ENCODE measurements at regions not wholly inside any gene's neighbourhood (a gene's known extent, or its start where the extent isn't known, plus 50 kb on each side); places are given as distances from the start of the nearest gene placed in this dataset.

DNA sequence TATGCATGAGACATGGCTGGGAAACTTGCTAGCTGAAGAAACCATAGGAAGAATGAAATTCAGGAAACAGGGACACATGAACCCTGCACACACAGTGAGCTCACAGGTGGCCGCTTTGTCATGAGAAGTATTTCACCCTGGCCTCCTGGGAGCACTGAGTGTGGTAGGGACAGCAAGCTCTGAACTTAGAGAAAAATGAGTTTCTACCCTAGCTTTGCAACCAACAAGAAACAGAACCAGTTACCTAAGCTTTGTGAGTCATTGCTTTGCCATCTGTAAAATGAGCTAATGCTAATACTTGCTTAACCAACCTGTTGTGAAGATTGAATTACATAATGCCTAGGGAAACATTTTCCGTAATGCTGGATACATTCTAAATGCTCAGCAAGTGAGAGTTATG, 206.6 kb upstream of the HS3ST1 start:
- H3K27ac ChIP-seq: no peak overlapping the region
- H3K9me3 ChIP-seq: no peaks in the 10 kb centered on the region
- DNase-seq (ENCODE audit: low spot score) (no peak), ATAC-seq (ENCODE audit: insufficient number of reproducible peaks, low FRiP score, low read depth) (no peak)
- H3K27me3 ChIP-seq (replicated peaks; ENCODE audit: insufficient read depth): no peaks in the 10 kb centered on the region
- H3K4me3 ChIP-seq: no peak overlapping the region
- H3K4me1 ChIP-seq (ENCODE audit: control insufficient read depth in 1 of 2, low read depth in 2 of 2): no peaks in the 10 kb centered on the region
- H3K36me3 ChIP-seq: no peaks in the 10 kb centered on the region
- TF ChIP-seq, protein P1, sequence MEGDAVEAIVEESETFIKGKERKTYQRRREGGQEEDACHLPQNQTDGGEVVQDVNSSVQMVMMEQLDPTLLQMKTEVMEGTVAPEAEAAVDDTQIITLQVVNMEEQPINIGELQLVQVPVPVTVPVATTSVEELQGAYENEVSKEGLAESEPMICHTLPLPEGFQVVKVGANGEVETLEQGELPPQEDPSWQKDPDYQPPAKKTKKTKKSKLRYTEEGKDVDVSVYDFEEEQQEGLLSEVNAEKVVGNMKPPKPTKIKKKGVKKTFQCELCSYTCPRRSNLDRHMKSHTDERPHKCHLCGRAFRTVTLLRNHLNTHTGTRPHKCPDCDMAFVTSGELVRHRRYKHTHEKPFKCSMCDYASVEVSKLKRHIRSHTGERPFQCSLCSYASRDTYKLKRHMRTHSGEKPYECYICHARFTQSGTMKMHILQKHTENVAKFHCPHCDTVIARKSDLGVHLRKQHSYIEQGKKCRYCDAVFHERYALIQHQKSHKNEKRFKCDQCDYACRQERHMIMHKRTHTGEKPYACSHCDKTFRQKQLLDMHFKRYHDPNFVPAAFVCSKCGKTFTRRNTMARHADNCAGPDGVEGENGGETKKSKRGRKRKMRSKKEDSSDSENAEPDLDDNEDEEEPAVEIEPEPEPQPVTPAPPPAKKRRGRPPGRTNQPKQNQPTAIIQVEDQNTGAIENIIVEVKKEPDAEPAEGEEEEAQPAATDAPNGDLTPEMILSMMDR (IDR thresholded peaks at IDR 0.05): no peak

DNA sequence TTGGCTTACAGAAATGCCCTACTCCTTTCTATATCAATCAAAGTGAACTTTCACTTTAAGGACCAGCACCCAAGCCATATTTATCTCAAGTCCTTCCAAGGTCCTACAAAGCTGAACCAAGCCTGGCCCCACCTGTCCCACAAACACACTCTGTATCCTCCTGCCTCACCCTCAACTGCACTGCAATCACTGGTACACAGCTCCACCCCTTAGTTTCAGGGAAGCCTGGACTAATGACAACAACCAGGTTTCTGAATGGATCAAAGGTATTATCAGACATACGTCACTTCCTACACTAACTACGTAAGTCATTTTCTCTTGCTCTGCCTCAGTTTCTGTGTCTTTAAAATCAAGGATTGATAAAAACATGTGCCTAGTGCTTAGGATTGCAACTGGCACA, 205.6 kb upstream of the HS3ST1 start:
- DNase-seq (ENCODE audit: low spot score) (no peak), ATAC-seq (ENCODE audit: insufficient number of reproducible peaks, low FRiP score, low read depth) (no peak)
- Histone ChIP-seq H3K4me3 (no peak overlapping the region), H3K4me1 (ENCODE audit: control insufficient read depth in 1 of 2, low read depth in 2 of 2) (no peaks in the 10 kb centered on the region), H3K27me3 (replicated peaks; ENCODE audit: insufficient read depth) (no peaks in the 10 kb centered on the region), H3K9me3 (no peaks in the 10 kb centered on the region), H3K27ac (no peak overlapping the region), H3K36me3 (no peaks in the 10 kb centered on the region)
- TF ChIP-seq, protein P1 (IDR thresholded peaks at IDR 0.05): no peak

DNA sequence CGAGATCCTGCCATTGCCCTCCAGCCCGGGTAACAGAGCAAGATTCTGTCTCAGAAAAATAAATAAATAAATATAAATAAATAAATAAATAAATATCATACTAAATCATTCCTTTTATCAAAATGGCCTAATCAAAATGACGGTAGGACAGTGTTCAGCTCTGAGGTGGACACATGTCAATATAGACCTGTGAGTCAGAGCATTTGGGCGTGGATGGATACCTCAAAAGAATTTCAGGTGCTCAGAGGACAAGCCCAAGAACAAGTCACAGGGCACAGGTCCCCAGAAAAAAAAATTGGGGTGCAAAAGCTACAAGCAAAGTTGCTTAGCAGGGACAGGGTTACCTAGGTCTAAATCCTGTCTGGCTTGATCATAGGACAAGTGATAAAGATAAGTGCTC, 204.7 kb upstream of the HS3ST1 start:
- no peaks in the 10 kb centered on the region for H3K27me3 ChIP-seq (replicated peaks; ENCODE audit: insufficient read depth)
- no peak overlapping the region for H3K4me3 ChIP-seq
- ATAC-seq (ENCODE audit: insufficient number of reproducible peaks, low FRiP score, low read depth): no peak
- H3K4me1 ChIP-seq (ENCODE audit: control insufficient read depth in 1 of 2, low read depth in 2 of 2): no peaks in the 10 kb centered on the region
- DNase-seq (ENCODE audit: low spot score): no peak
- TF ChIP-seq, protein P1 (IDR thresholded peaks at IDR 0.05): no peak
- no peaks in the 10 kb centered on the region for H3K36me3 ChIP-seq
- no peak overlapping the region for H3K27ac ChIP-seq
- no peaks in the 10 kb centered on the region for H3K9me3 ChIP-seq

DNA sequence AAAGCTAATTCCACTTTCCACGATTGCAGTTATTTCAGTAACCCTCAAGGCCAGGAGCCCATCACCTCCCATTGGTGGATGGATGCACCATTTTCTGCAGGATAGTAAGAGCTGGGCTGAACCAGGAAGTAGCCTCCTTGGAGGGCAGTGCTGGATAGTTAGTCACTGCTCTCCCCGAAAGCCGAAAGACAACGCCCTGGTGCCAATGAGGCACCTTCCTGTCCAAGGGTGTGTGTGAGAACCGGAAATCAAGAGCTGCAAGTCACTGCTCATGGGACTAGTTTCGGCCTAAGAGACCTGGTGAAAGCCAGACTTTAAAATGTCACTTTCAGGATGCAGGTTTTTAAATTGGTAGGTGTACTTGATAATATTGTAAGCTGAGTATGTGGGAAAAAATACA, 203.8 kb upstream of the HS3ST1 start:
- TF ChIP-seq, protein P1 (IDR thresholded peaks at IDR 0.05): no peak
- H3K4me1 ChIP-seq (ENCODE audit: control insufficient read depth in 1 of 2, low read depth in 2 of 2): no peaks in the 10 kb centered on the region
- H3K27me3 ChIP-seq (replicated peaks; ENCODE audit: insufficient read depth): no peaks in the 10 kb centered on the region
- ATAC-seq (ENCODE audit: insufficient number of reproducible peaks, low FRiP score, low read depth) (no peak), DNase-seq (ENCODE audit: low spot score) (no peak)
- H3K36me3 ChIP-seq: no peaks in the 10 kb centered on the region
- no peak overlapping the region for H3K4me3 ChIP-seq
- no peaks in the 10 kb centered on the region for H3K9me3 ChIP-seq
- no peak overlapping the region for H3K27ac ChIP-seq

DNA sequence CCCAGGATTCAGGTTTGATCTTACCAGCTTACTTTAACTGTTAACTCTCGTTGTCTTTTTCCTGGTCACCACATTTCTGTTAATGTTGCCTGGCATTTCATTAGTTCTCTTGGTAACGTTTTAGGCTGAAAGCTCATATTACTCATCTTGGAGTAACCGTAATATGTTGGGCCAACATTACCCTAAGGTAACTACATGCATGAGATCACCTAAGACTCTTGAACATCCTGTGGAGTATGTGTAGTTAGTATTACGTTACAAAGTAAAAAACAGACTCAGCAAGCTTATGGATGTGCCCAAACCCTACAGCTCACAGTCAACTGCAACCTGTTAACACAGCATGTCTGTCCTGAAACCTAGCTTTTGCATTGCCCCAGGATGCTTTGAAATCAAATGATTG, 203.3 kb upstream of the HS3ST1 start:
- H3K4me3 ChIP-seq: no peak overlapping the region
- DNase-seq (ENCODE audit: low spot score) (no peak), ATAC-seq (ENCODE audit: insufficient number of reproducible peaks, low FRiP score, low read depth) (no peak)
- no peaks in the 10 kb centered on the region for H3K9me3 ChIP-seq
- no peaks in the 10 kb centered on the region for H3K4me1 ChIP-seq (ENCODE audit: control insufficient read depth in 1 of 2, low read depth in 2 of 2)
- TF ChIP-seq, protein P1 (IDR thresholded peaks at IDR 0.05): no peak
- no peak overlapping the region for H3K27ac ChIP-seq
- no peaks in the 10 kb centered on the region for H3K36me3 ChIP-seq
- no peaks in the 10 kb centered on the region for H3K27me3 ChIP-seq (replicated peaks; ENCODE audit: insufficient read depth)
